ENCODE measurements at regions not wholly inside any gene's neighbourhood (a gene's known extent, or its start where the extent isn't known, plus 50 kb on each side); places are given as distances from the start of the nearest gene placed in this dataset.
"Not testable (repeated sequence)": the region's sequence is repeated elsewhere in the genome, so short reads cannot be mapped to it uniquely, and the experiment has no call there.

GRCh38 chr6:49328051-49328744 lies 134.9 kb downstream of the MMUT start:
- DNase-seq (ENCODE audit: low read depth, low spot score), result no peak
- Histone ChIP-seq H3K9me3 (ENCODE audit: control insufficient read depth, insufficient read depth, low read length) (no peaks in the 10 kb centered on the region), H3K36me3 (ENCODE audit: control insufficient read depth, insufficient read depth, low read length) (no peaks in the 10 kb centered on the region), H3K27ac (ENCODE audit: low read length) (no peak overlapping the region), H3K4me1 (ENCODE audit: control insufficient read depth, insufficient read depth, low read length) (no peaks in the 10 kb centered on the region; the same call in 1 of the 2 replicates), H3K27me3 (ENCODE audit: control insufficient read depth, insufficient read depth, low read length) (no peaks in the 10 kb centered on the region), H3K4me3 (ENCODE audit: low read length) (no peak overlapping the region)
- no CpG with 5 or more reads among the region's 1 CpG for WGBS (ENCODE audit: insufficient coverage, insufficient read length)

- no peak for DNase-seq (ENCODE audit: low read depth, low spot score)
- Histone ChIP-seq H3K36me3 (ENCODE audit: control insufficient read depth, insufficient read depth, low read length) (no peaks in the 10 kb centered on the region), H3K4me3 (ENCODE audit: low read length) (no peak overlapping the region), H3K4me1 (ENCODE audit: control insufficient read depth, insufficient read depth, low read length) (no peaks in the 10 kb centered on the region; the same call in 1 of the 2 replicates), H3K9me3 (ENCODE audit: control insufficient read depth, insufficient read depth, low read length) (no peaks in the 10 kb centered on the region), H3K27ac (ENCODE audit: low read length) (no peak overlapping the region), H3K27me3 (ENCODE audit: control insufficient read depth, insufficient read depth, low read length) (no peaks in the 10 kb centered on the region)
- no CpG with 5 or more reads among the region's 2 CpGs for WGBS (ENCODE audit: insufficient coverage, insufficient read length)
Measured at GRCh38 chr6:49327571-49327970, 135.5 kb downstream of the MMUT start.

DNA sequence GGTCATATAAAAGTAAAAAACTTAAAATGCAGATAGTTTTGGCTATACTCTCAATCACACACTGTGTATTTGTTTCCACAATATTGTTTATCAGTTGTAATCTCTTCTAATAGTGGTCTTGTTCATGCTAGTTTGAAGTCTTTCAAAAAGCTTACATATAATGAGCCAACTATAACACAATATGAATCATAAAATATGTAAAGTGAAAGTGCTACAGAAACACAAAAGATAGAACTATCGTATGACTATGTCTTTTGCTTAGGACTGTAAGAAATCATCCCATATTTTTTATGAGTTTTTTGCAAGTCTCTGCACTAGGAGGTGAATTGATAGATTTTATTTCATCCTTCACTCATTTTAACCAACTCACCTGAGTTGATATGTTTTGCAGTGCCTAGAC lies 136.0 kb downstream of the MMUT start:
- H3K9me3 ChIP-seq (ENCODE audit: control insufficient read depth, insufficient read depth, low read length), result no peaks in the 10 kb centered on the region
- no peak overlapping the region for H3K4me3 ChIP-seq (ENCODE audit: low read length)
- no CpG with 5 or more reads among the region's 1 CpG for WGBS (ENCODE audit: insufficient coverage, insufficient read length)
- DNase-seq (ENCODE audit: low read depth, low spot score), result no peak
- no peaks in the 10 kb centered on the region; the same call in 1 of the 2 replicates for H3K4me1 ChIP-seq (ENCODE audit: control insufficient read depth, insufficient read depth, low read length)
- no peaks in the 10 kb centered on the region for H3K27me3 ChIP-seq (ENCODE audit: control insufficient read depth, insufficient read depth, low read length)
- no peaks in the 10 kb centered on the region for H3K36me3 ChIP-seq (ENCODE audit: control insufficient read depth, insufficient read depth, low read length)
- H3K27ac ChIP-seq (ENCODE audit: low read length), result no peak overlapping the region

- WGBS (ENCODE audit: insufficient coverage, insufficient read length), result no CpG with 5 or more reads among the region's 2 CpGs
- Histone ChIP-seq H3K27ac (ENCODE audit: low read length) (no peak overlapping the region), H3K4me1 (ENCODE audit: control insufficient read depth, insufficient read depth, low read length) (no peaks in the 10 kb centered on the region; the same call in 1 of the 2 replicates), H3K27me3 (ENCODE audit: control insufficient read depth, insufficient read depth, low read length) (no peaks in the 10 kb centered on the region), H3K36me3 (ENCODE audit: control insufficient read depth, insufficient read depth, low read length) (no peaks in the 10 kb centered on the region), H3K4me3 (ENCODE audit: low read length) (no peak overlapping the region), H3K9me3 (ENCODE audit: control insufficient read depth, insufficient read depth, low read length) (no peaks in the 10 kb centered on the region)
- DNase-seq (ENCODE audit: low read depth, low spot score), result no peak
Measured at GRCh38 chr6:49326347-49326746, 136.7 kb downstream of the MMUT start.

- no CpG with 5 or more reads among the region's 1 CpG for WGBS (ENCODE audit: insufficient coverage, insufficient read length)
Measured at GRCh38 chr6:49325891-49326290, 137.2 kb downstream of the MMUT start.

DNA sequence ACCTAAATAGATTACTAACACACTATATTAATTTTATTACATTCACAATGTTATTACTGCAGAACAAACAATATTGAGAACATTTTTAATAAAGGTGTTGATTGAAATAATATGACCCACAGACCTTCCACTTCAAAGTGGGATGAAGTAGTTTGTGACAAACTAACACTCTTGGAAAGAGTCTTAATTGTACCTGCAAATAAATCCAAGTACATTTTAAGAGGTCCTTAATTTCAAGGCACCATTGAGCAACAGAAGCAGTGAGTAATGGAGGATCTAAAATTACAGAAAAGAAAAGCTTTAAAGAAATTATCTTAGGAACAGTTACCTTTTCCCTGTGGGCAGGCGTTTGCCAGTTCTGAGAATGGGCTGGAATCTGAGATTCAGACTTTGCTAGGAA lies 140.2 kb downstream of the MMUT start:
- H3K9me3 ChIP-seq (ENCODE audit: control insufficient read depth, insufficient read depth, low read length), result no peaks in the 10 kb centered on the region
- no peak overlapping the region for H3K27ac ChIP-seq (ENCODE audit: low read length)
- WGBS (ENCODE audit: insufficient coverage, insufficient read length), result no CpG with 5 or more reads among the region's 1 CpG
- no peaks in the 10 kb centered on the region for H3K27me3 ChIP-seq (ENCODE audit: control insufficient read depth, insufficient read depth, low read length)
- no peaks in the 10 kb centered on the region for H3K36me3 ChIP-seq (ENCODE audit: control insufficient read depth, insufficient read depth, low read length)
- no peaks in the 10 kb centered on the region; the same call in 1 of the 2 replicates for H3K4me1 ChIP-seq (ENCODE audit: control insufficient read depth, insufficient read depth, low read length)
- DNase-seq (ENCODE audit: low read depth, low spot score), result no peak
- no peak overlapping the region for H3K4me3 ChIP-seq (ENCODE audit: low read length)

More at GRCh38 chr6:49325891-49326290, 137.2 kb downstream of the MMUT start:
- DNase-seq (ENCODE audit: low read depth, low spot score), result no peak
- Histone ChIP-seq H3K36me3 (ENCODE audit: control insufficient read depth, insufficient read depth, low read length) (no peaks in the 10 kb centered on the region), H3K27me3 (ENCODE audit: control insufficient read depth, insufficient read depth, low read length) (no peaks in the 10 kb centered on the region), H3K4me3 (ENCODE audit: low read length) (no peak overlapping the region), H3K9me3 (ENCODE audit: control insufficient read depth, insufficient read depth, low read length) (no peaks in the 10 kb centered on the region), H3K27ac (ENCODE audit: low read length) (no peak overlapping the region), H3K4me1 (ENCODE audit: control insufficient read depth, insufficient read depth, low read length) (no peaks in the 10 kb centered on the region; the same call in 1 of the 2 replicates)

DNA sequence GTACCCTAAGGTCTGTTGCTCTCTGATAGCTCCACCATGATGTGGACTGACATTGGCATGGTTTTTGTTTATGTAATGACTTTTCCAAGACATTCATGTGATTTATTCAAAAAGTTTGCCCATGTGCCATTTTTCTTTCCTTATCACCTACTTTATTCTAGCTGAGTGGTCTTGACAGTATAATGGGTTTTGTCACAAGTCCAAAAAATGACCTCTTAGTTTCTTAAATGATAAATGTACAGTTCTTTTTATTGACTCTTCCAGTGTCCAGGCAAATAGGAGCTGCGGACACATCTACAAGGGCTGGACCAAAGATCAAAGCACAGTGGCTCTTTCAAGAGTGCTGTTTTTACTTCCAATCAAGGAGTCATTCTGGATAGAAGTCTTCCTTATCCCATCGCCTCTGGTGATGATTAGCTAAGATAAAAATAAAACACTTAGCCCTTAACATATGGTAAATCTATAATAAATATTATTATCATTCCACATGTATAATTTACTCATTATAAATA lies 141.4 kb downstream of the MMUT start:
- no peak overlapping the region for H3K27ac ChIP-seq (ENCODE audit: low read length)
- no CpG with 5 or more reads among the region's 2 CpGs for WGBS (ENCODE audit: insufficient coverage, insufficient read length)
- no peak overlapping the region for H3K4me3 ChIP-seq (ENCODE audit: low read length)
- H3K9me3 ChIP-seq (ENCODE audit: control insufficient read depth, insufficient read depth, low read length), result no peaks in the 10 kb centered on the region
- DNase-seq (ENCODE audit: low read depth, low spot score), result no peak
- no peaks in the 10 kb centered on the region for H3K36me3 ChIP-seq (ENCODE audit: control insufficient read depth, insufficient read depth, low read length)
- H3K27me3 ChIP-seq (ENCODE audit: control insufficient read depth, insufficient read depth, low read length), result no peaks in the 10 kb centered on the region
- H3K4me1 ChIP-seq (ENCODE audit: control insufficient read depth, insufficient read depth, low read length), result no peaks in the 10 kb centered on the region

- DNase-seq (ENCODE audit: low read depth, low spot score), result no peak
- no CpG with 5 or more reads among the region's 1 CpG for WGBS (ENCODE audit: insufficient coverage, insufficient read length)
- no peak overlapping the region for H3K27ac ChIP-seq (ENCODE audit: low read length)
- H3K27me3 ChIP-seq (ENCODE audit: control insufficient read depth, insufficient read depth, low read length), result no peaks in the 10 kb centered on the region
- no peak overlapping the region for H3K4me3 ChIP-seq (ENCODE audit: low read length)
- H3K36me3 ChIP-seq (ENCODE audit: control insufficient read depth, insufficient read depth, low read length), result no peaks in the 10 kb centered on the region
- H3K4me1 ChIP-seq (ENCODE audit: control insufficient read depth, insufficient read depth, low read length), result no peaks in the 10 kb centered on the region
- H3K9me3 ChIP-seq (ENCODE audit: control insufficient read depth, insufficient read depth, low read length), result no peaks in the 10 kb centered on the region
Measured at GRCh38 chr6:49305010-49305409, 158.0 kb downstream of the MMUT start.

GRCh38 chr6:49304393-49304792 lies 158.7 kb downstream of the MMUT start:
- H3K9me3 ChIP-seq (ENCODE audit: control insufficient read depth, insufficient read depth, low read length); H3K27me3 ChIP-seq (ENCODE audit: control insufficient read depth, insufficient read depth, low read length); DNase-seq (ENCODE audit: low read depth, low spot score); H3K36me3 ChIP-seq (ENCODE audit: control insufficient read depth, insufficient read depth, low read length); H3K4me1 ChIP-seq (ENCODE audit: control insufficient read depth, insufficient read depth, low read length); H3K27ac ChIP-seq (ENCODE audit: low read length); H3K4me3 ChIP-seq (ENCODE audit: low read length): not testable (repeated sequence)
- WGBS (ENCODE audit: insufficient coverage, insufficient read length), result no CpG with 5 or more reads among the region's 1 CpG

- Histone ChIP-seq H3K9me3 (ENCODE audit: control insufficient read depth, insufficient read depth, low read length) (no peaks in the 10 kb centered on the region), H3K27me3 (ENCODE audit: control insufficient read depth, insufficient read depth, low read length) (no peaks in the 10 kb centered on the region), H3K4me3 (ENCODE audit: low read length) (no peak overlapping the region), H3K36me3 (ENCODE audit: control insufficient read depth, insufficient read depth, low read length) (no peaks in the 10 kb centered on the region), H3K27ac (ENCODE audit: low read length) (no peak overlapping the region), H3K4me1 (ENCODE audit: control insufficient read depth, insufficient read depth, low read length) (no peaks in the 10 kb centered on the region)
- DNase-seq (ENCODE audit: low read depth, low spot score), result no peak
Measured at GRCh38 chr6:49300911-49301310, 162.1 kb downstream of the MMUT start.

DNA sequence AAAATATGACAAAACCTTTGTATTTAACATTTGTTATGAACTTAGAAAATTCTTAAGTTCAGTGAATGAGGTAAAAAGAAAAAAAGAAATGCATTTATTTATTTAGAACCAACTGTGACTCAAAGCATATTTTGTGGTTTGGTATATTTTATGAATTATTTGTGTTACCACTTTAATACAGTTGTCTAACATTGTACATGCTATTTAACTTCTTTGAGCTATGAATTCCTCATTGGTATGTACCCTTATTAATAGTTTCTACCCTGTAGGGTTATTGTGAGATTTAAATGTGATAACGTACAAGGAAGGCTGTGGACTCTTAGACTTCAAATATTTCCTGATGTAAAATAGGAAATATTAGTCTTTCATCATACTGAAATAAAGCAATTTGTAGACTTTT lies 162.6 kb downstream of the MMUT start:
- H3K4me1 ChIP-seq (ENCODE audit: control insufficient read depth, insufficient read depth, low read length), result no peaks in the 10 kb centered on the region
- no peak overlapping the region for H3K27ac ChIP-seq (ENCODE audit: low read length)
- no peaks in the 10 kb centered on the region for H3K27me3 ChIP-seq (ENCODE audit: control insufficient read depth, insufficient read depth, low read length)
- H3K36me3 ChIP-seq (ENCODE audit: control insufficient read depth, insufficient read depth, low read length), result no peaks in the 10 kb centered on the region
- WGBS (ENCODE audit: insufficient coverage, insufficient read length), result no CpG with 5 or more reads among the region's 1 CpG
- no peak for DNase-seq (ENCODE audit: low read depth, low spot score)
- no peaks in the 10 kb centered on the region for H3K9me3 ChIP-seq (ENCODE audit: control insufficient read depth, insufficient read depth, low read length)
- H3K4me3 ChIP-seq (ENCODE audit: low read length), result no peak overlapping the region
